B cell (primary cell): ENCODE measurements at regions not wholly inside any gene's neighbourhood (a gene's known extent, or its start where the extent isn't known, plus 50 kb on each side); places are given as distances from the start of the nearest gene placed in this dataset.

Experiments
- ATAC-seq: fragments of 200-7000 bp; cut with Tn5 transposase; one replicate; pipeline ENCODE4 v1.10.0; 2021; ENCODE audit warnings: low read depth, mild to moderate bottlenecking, moderate number of reproducible peaks, moderate library complexity
- CTCF ChIA-PET: fragments of 350-600 bp; sonication (Branson Sonifier 250); formaldehyde crosslinking; loops from one replicate; lab custom pipeline; 2021; ENCODE audit warnings: antibody characterized with exemption, inconsistent platforms; lab: Charles Lee
- POLR2A ChIA-PET: fragments of 350-600 bp; sonication (Branson Sonifier 250); formaldehyde crosslinking; loops from one replicate; lab custom pipeline; 2021; ENCODE audit warnings: antibody characterized with exemption; lab: Charles Lee
- DNase-seq: peaks from one replicate; pipeline ENCODE4 v3.0.0; 2013
- H2AFZ ChIP-seq: 2 replicates; pipeline ENCODE4 v1.6.1; 2012; ENCODE audit warnings: mild to moderate bottlenecking, low read depth, low read length; ENCODE audit not compliant: insufficient read depth, poor library complexity, severe bottlenecking
- H3K27ac ChIP-seq, 2 donors: 1 replicate in 1 of 2; 2 replicates in 1 of 2; pipeline ENCODE4 v1.5.1; 2012 to 2013; ENCODE audit warnings: low read length in 2 of 2, mild to moderate bottlenecking in 2 of 2, moderate library complexity in 1 of 2
- H3K27me3 ChIP-seq, 4 experiments: fragments of 200-600 bp in 1 of 4; sonication (generic) in 1 of 4; replicated peaks in 1 of 4; 1 replicate in 2 of 4; 2 replicates in 2 of 4; pipeline versions ENCODE4 v1.6.1 to v1.7.0; 2013 to 2016; ENCODE audit warnings: low read length in 3 of 4, mild to moderate bottlenecking in 2 of 4, mixed read lengths in 1 of 4, moderate library complexity in 1 of 4; ENCODE audit not compliant: insufficient read depth in 4 of 4, control insufficient read depth in 3 of 4; ENCODE audit errors: control extremely low read depth in 1 of 4
- H3K36me3 ChIP-seq, 2 experiments: replicated peaks in 1 of 2; 1 replicate in 1 of 2; 2 replicates in 1 of 2; pipeline versions ENCODE4 v1.6.1 to v1.7.1; 2013; ENCODE audit warnings: low read length in 1 of 2; ENCODE audit not compliant: insufficient read depth in 2 of 2, control insufficient read depth in 1 of 2; ENCODE audit errors: control extremely low read depth in 1 of 2, extremely low read depth in 1 of 2
- H3K4me1 ChIP-seq, 2 donors: fragments of 200-600 bp in 1 of 2; sonication (generic) in 1 of 2; 1 replicate in 1 of 2; 2 replicates in 1 of 2; pipeline versions ENCODE4 v1.5.1 to v1.6.1; 2013 to 2017; ENCODE audit warnings: low read length in 2 of 2; ENCODE audit not compliant: control insufficient read depth in 2 of 2, insufficient read depth in 2 of 2
- H3K4me2 ChIP-seq: replicated peaks from 2 replicates; pipeline ENCODE3; 2012; ENCODE audit warnings: mild to moderate bottlenecking, low read depth, low read length; ENCODE audit not compliant: poor library complexity, severe bottlenecking
- H3K4me3 ChIP-seq, 5 experiments: fragments of 200-600 bp in 1 of 5; sonication (generic) in 1 of 5; 1 replicate in 3 of 5; 2 replicates in 2 of 5; pipeline versions ENCODE4 v1.5.1 to v1.7.0; 2011 to 2016; ENCODE audit warnings: low read length in 4 of 5, mild to moderate bottlenecking in 4 of 5, low read depth in 2 of 5, control low read depth in 1 of 5, moderate library complexity in 1 of 5; ENCODE audit not compliant: insufficient read depth in 1 of 5; ENCODE audit errors: control extremely low read depth in 1 of 5, extremely low read depth in 1 of 5
- H3K79me2 ChIP-seq: fragments of 200-600 bp; sonication (generic); one replicate; pipeline ENCODE4 v1.6.0; 2016; ENCODE audit warnings: low read length; ENCODE audit not compliant: control insufficient read depth, insufficient read depth
- H3K9ac ChIP-seq: fragments of 200-600 bp; sonication (generic); 2 replicates; pipeline ENCODE4 v1.6.1; 2017; ENCODE audit warnings: mild to moderate bottlenecking, low read length, moderate library complexity
- H3K9me3 ChIP-seq, 3 donors: one replicate each; pipeline versions ENCODE4 v1.6.1 to v1.7.1; 2013; ENCODE audit warnings: low read length in 2 of 3; ENCODE audit not compliant: control insufficient read depth in 2 of 3, insufficient read depth in 1 of 3; ENCODE audit errors: control extremely low read depth in 1 of 3
- H4K20me1 ChIP-seq: 2 replicates; pipeline ENCODE4 v1.6.0; 2012; ENCODE audit warnings: mild to moderate bottlenecking, low read length; ENCODE audit not compliant: insufficient read depth, control insufficient read depth, poor library complexity, severe bottlenecking
- H3K27ac Mint-ChIP-seq: one replicate; pipeline ENCODE4 v1.8.0; 2021; ENCODE audit warnings: mixed read lengths
- H3K27me3 Mint-ChIP-seq: one replicate; pipeline ENCODE4 v1.8.0; 2021; ENCODE audit warnings: mixed read lengths
- H3K4me1 Mint-ChIP-seq: one replicate; pipeline ENCODE4 v1.8.0; 2021; ENCODE audit warnings: mixed read lengths
- H3K4me3 Mint-ChIP-seq: one replicate; pipeline ENCODE4 v1.8.0; 2021; ENCODE audit warnings: mixed read lengths
- H3K9me3 Mint-ChIP-seq: one replicate; pipeline ENCODE4 v1.8.0; 2022; ENCODE audit warnings: mixed read lengths; ENCODE audit not compliant: insufficient read depth
- EZH2 ChIP-seq: IDR thresholded peaks from 2 replicates; pipeline ENCODE4 v1.6.1; 2012; ENCODE audit warnings: borderline replicate concordance, low read depth, mild to moderate bottlenecking, moderate library complexity, low read length; ENCODE audit not compliant: insufficient read depth, poor library complexity, severe bottlenecking
- WGBS: methylation state at CpG from one replicate; pipeline ENCODE4 v1.1.5; 2013; ENCODE audit warnings: missing lambda C conversion rate; ENCODE audit not compliant: insufficient coverage; 5-methylcytosine and 5-hydroxymethylcytosine counted together
- intact Hi-C: fragments of 100-400 bp; cut with micrococcal nuclease; formaldehyde crosslinking; loops from one replicate; pipeline ENCODE4 v1.10.0; 2022
- TF ChIP-seq, protein P1 (sequence below): fragments of 200-600 bp; IDR thresholded peaks from one replicate; pipeline ENCODE4 v1.8.0; 2022; ENCODE audit warnings: antibody characterized with exemption, mild to moderate bottlenecking

DNA sequence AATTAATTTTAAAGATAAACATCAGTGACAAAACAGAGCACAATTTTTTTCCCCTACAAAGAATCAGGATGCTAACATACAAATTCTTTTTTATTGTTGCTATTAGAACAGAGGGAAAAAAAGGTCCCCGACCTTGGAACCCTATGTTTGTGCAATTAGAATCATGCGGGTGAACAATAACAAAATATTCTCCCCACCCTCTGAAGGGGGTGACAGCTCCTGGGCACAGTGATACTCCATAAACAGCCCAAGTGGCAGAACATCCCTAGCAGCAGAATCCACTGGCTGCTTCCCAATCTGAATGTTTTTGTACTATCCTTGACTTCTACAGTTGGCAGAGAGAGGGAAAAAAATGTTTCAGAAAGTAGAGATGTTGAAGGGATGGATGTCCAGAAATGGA lies 87.7 kb upstream of the TLL1 start:
- H3K4me2 ChIP-seq, result no peak overlapping the region
- no peaks in the 10 kb centered on the region for H3K79me2 ChIP-seq
- H3K27ac ChIP-seq, result no peak overlapping the region
- H3K9me3 ChIP-seq, result peaks cover 0 to 1% (median 0%) of the 10 kb centered on the region in 3 donors
- ChIA-PET CTCF (no interaction called here), POLR2A (no interaction called here)
- Mint-ChIP-seq H3K27me3 (no peaks in the 10 kb centered on the region), H3K4me3 (no peak overlapping the region), H3K9me3 (no peaks in the 10 kb centered on the region), H3K4me1 (no peaks in the 10 kb centered on the region), H3K27ac (no peak overlapping the region)
- no peaks in the 10 kb centered on the region for H3K36me3 ChIP-seq
- no peaks in the 10 kb centered on the region for H4K20me1 ChIP-seq
- no peaks in the 10 kb centered on the region for H3K27me3 ChIP-seq
- WGBS, result no CpG with 5 or more reads among the region's 2 CpGs
- no peak overlapping the region for H3K4me3 ChIP-seq
- H3K4me1 ChIP-seq, result no peaks in the 10 kb centered on the region
- ATAC-seq, result no peak
- no peak for DNase-seq
- intact Hi-C loops, result no loop called here
- no peak overlapping the region for H3K9ac ChIP-seq
- TF ChIP-seq EZH2, result no peak
- TF ChIP-seq, protein P1, sequence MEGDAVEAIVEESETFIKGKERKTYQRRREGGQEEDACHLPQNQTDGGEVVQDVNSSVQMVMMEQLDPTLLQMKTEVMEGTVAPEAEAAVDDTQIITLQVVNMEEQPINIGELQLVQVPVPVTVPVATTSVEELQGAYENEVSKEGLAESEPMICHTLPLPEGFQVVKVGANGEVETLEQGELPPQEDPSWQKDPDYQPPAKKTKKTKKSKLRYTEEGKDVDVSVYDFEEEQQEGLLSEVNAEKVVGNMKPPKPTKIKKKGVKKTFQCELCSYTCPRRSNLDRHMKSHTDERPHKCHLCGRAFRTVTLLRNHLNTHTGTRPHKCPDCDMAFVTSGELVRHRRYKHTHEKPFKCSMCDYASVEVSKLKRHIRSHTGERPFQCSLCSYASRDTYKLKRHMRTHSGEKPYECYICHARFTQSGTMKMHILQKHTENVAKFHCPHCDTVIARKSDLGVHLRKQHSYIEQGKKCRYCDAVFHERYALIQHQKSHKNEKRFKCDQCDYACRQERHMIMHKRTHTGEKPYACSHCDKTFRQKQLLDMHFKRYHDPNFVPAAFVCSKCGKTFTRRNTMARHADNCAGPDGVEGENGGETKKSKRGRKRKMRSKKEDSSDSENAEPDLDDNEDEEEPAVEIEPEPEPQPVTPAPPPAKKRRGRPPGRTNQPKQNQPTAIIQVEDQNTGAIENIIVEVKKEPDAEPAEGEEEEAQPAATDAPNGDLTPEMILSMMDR, result no peak
- H2AFZ ChIP-seq, result no peak overlapping the region

DNA sequence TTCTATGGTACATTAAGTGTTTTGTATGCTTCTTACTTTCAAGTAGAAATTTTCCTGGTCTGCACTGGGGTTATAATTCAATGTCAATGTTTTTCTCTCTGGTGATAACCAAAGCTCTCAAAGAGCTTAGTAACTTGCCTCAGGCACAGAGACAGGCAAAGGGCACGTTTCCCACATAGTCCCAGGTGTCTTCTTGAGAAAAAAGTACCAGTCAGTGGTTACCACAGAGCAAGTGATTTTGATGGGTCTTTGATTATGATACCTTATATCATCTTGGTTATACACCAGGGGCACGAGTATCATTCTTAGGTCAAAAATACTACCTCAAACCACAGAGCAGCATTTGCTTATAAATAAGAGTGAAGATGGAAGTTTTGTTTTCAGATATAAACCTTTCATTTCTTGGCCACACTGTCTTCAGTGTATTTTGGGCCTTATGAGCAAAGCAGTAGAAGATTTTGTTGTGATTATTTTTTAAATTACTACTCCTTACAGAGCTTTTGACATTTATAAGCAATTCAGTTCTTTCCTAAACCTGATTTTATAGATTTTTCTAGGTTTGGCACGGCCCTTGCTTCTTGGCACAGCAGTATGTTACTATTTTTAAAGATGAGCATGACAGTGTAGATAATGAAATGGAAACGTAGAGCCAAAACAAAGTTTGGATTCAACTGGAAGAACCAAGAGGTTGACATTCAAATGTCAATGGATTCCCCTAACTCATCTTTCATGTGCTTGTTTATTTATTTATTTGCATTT lies 85.3 kb upstream of the TLL1 start:
- CTCF ChIA-PET, result no interaction called here
- POLR2A ChIA-PET, result no interaction called here
- intact Hi-C loops, result no loop called here
- no peak overlapping the region for H3K27ac Mint-ChIP-seq
- H3K27me3 Mint-ChIP-seq, result no peaks in the 10 kb centered on the region
- no peak overlapping the region for H3K9ac ChIP-seq
- H3K4me1 ChIP-seq, result no peaks in the 10 kb centered on the region
- H3K4me2 ChIP-seq, result no peak overlapping the region
- no peaks in the 10 kb centered on the region for H3K79me2 ChIP-seq
- H3K4me3 Mint-ChIP-seq, result no peak overlapping the region
- H3K27ac ChIP-seq, result no peak overlapping the region
- no peak for DNase-seq
- no peaks in the 10 kb centered on the region for H4K20me1 ChIP-seq
- no peak overlapping the region for H3K4me3 ChIP-seq
- TF ChIP-seq EZH2, result no peak
- TF ChIP-seq, protein P1, result no peak
- ATAC-seq, result no peak
- H3K9me3 Mint-ChIP-seq, result no peaks in the 10 kb centered on the region
- WGBS, result 33% methylated on average over 1 of the region's 4 CpGs
- H3K4me1 Mint-ChIP-seq, result no peaks in the 10 kb centered on the region
- H3K27me3 ChIP-seq, result no peaks in the 10 kb centered on the region
- H3K36me3 ChIP-seq, result no peaks in the 10 kb centered on the region
- no peaks in the 10 kb centered on the region for H3K9me3 ChIP-seq
- no peak overlapping the region for H2AFZ ChIP-seq
